ENCODE measurements at regions not wholly inside any gene's neighbourhood (a gene's known extent, or its start where the extent isn't known, plus 50 kb on each side); places are given as distances from the start of the nearest gene placed in this dataset.
"Not testable (repeated sequence)": the region's sequence is repeated elsewhere in the genome, so short reads cannot be mapped to it uniquely, and the experiment has no call there.

DNA sequence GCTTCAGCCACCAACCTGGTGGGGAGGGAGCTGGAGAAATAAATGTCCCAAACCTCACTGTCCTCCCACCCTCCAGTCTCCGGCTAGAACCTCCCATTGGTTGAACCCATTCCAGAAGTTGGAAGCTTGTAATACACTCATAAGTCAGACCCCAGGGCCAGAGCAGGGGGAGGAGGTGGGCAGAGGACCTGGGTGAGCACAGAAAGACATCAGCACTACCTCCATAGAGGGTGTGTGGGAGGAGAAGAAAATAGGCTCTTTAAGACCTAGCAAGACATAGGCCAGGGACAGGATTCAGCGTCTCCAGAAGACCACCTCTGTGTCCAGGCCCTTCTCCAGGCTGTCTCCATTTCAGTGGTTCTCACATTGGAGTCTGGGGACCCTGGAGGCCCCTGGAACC is 73.3 kb upstream of the TOP1 start:
- no peak for DNase-seq (ENCODE audit: low read depth in 1 of 2, low spot score in 1 of 2)

DNA sequence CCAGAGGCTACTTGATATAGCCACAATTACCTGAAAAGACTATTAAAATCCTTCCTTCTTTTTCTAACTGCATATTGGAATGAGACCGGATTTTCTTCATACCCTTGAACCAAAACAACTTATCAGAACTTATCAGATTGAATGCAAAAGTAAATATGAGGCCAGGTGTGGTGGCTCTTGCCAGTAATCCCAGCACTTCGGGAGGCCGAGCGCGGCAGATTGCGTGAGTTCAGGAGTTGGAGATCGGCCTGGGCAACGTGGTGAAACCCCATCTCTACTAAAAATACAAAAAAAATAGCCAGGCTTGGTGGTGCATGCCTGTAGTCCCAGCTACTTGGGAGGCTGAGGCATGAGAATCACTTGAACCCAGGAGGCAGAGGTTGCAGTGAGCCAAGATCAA is 72.8 kb upstream of the TOP1 start:
- DNase-seq (ENCODE audit: low read depth in 1 of 2, low spot score in 1 of 2) = not testable (repeated sequence)

GRCh38 chr20:40956542-40957264 is 71.9 kb upstream of the TOP1 start:
- no peak for DNase-seq (ENCODE audit: low read depth in 1 of 2, low spot score in 1 of 2)

GRCh38 chr20:40957265-40957760 is 71.3 kb upstream of the TOP1 start:
- DNase-seq (ENCODE audit: low read depth in 1 of 2, low spot score in 1 of 2) = no peak

DNA sequence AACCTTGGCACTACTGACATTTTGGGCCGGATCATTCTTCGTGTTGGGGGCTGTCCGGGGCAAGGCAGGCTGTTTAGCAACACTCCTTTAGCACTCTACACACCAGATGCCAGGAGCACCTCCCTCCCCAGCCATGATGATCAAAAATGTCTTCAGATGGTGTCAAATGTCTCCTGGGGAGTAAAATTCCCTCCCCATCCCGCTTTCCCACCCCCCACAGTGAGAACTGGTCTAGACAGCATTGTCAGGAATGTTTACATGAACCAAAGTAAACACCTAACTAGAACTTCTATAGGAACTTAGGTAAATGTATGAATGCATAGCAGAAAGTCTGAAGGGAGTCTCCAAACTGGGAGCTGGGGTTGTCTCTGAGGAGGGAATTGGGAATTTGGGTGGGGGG is 70.0 kb upstream of the TOP1 start:
- no peak for DNase-seq (ENCODE audit: low read depth in 1 of 2, low spot score in 1 of 2)

- no peak for DNase-seq (ENCODE audit: low read depth in 1 of 2, low spot score in 1 of 2)
Measured at GRCh38 chr20:40959325-40960092, 69.1 kb upstream of the TOP1 start.

DNA sequence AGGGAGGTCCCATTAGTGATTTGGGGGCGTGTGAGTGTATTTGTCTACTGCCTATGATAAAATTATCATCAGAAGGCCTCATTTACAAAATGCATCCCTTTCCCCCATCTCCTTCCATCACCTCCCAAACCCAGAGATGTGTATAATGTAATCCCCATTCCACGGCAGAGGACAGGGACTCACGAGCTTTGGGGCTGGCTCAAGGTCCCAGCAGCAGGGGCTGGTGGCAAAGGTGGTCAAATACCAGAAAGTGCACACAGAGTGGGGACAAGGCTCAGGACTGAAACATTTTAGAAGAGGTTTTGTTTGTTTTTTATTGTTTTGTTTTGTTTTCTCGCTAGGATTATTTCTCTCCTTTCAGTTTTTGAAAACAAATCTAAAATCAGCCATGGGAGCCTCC is 68.5 kb upstream of the TOP1 start:
- DNase-seq (ENCODE audit: low read depth in 1 of 2, low spot score in 1 of 2) = no peak

DNA sequence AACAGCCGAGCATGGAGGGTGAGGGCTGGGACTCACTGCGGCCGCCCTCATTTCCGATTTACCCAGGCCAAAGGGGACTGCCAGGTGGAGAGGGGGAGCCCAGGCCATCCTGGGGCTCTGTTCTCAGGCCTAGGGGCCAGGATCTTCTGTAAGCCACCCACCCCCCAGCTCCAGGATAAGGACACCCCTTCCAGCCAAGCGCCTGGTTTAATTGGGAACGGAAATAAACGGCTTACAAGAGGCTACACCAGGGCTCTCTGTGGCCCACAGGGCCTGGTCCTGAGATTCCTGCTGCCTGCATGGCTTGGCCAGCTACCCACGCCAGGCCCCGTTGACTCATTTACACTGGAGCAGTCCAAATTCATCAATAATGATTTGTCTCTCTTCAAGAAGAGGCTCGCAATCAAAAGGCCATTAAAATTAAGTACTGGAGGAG is 68.1 kb upstream of the TOP1 start:
- DNase-seq (ENCODE audit: low read depth in 1 of 2, low spot score in 1 of 2) = no peak

GRCh38 chr20:40961176-40961575 is 67.4 kb upstream of the TOP1 start:
- no peak for DNase-seq (ENCODE audit: low read depth in 1 of 2, low spot score in 1 of 2)

GRCh38 chr20:40961686-40962640 is 66.7 kb upstream of the TOP1 start:
- DNase-seq (ENCODE audit: low read depth in 1 of 2, low spot score in 1 of 2) = no peak

- peak; percentile 48 to 56 for DNase-seq (ENCODE audit: low read depth in 1 of 2, low spot score in 1 of 2)
Measured at GRCh38 chr20:40962733-40963504, 65.7 kb upstream of the TOP1 start.

DNA sequence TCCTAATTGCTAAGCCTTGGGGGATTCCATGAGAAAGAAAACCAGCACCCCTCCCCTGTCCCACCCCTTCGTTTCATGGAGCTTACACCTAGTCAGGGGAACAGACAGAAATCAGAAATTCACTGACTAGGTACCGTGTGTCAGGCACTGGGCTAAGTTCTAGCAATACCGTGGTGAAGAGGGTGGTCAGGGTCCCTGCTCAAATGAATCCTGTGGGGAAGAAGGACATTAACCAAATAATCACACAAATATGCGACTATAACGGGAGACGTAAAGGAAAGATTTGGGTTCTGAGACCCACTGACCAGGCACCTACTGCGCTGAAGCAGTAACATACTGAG is 65.1 kb upstream of the TOP1 start:
- DNase-seq (ENCODE audit: low read depth in 1 of 2, low spot score in 1 of 2) = no peak

GRCh38 chr20:40965671-40966070 is 63.0 kb upstream of the TOP1 start:
- DNase-seq (ENCODE audit: low read depth in 1 of 2, low spot score in 1 of 2) = no peak

DNA sequence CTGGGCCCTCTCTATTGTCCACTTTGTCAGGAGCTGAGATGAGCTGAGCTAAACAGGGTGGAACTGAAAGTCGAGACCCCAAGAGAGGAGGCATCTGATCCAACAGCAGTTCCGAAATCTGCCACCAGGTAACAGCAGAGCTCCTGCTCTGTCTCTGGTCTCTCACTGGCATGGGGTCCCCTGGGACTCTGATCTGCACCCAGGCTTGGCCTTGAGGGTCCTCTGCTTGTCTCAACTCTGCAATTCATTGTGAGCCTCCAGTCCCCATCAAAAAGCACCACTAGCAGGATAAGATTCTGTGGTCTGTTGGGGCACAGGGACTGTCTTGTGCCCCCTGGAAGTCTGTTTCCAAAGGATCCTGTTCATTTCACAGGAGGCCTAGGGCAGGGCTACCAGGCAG is 62.5 kb upstream of the TOP1 start:
- no peak for DNase-seq (ENCODE audit: low read depth in 1 of 2, low spot score in 1 of 2)

- no peak for DNase-seq (ENCODE audit: low read depth in 1 of 2, low spot score in 1 of 2)
Measured at GRCh38 chr20:40966516-40967185, 62.0 kb upstream of the TOP1 start.

GRCh38 chr20:40967700-40968099 is 60.9 kb upstream of the TOP1 start:
- DNase-seq (ENCODE audit: low read depth in 1 of 2, low spot score in 1 of 2) = no peak

- DNase-seq (ENCODE audit: low read depth in 1 of 2, low spot score in 1 of 2) = peak; percentile 68 to 84
Measured at GRCh38 chr20:40968816-40969562, 59.6 kb upstream of the TOP1 start.

DNA sequence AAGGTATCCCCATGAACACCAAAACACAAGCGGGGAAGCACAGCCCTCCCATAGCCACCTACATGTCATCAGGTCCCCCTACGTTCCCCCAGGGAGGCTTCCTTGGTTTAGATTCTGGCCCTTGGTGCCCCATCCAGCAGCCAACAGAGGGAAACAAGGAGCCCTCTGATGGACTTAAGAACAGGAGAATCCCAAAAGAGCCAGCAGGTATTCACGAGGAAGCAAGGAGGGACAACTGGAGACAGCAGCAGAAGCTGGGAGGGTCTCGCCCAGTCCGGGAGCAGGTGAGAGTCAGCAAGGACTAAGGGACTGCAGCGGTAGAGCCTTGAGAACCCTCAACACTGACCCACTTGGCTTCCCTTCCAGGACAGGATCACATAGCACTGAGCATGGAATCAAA is 58.4 kb upstream of the TOP1 start:
- DNase-seq (ENCODE audit: low read depth in 1 of 2, low spot score in 1 of 2) = no peak

- no peak for DNase-seq (ENCODE audit: low read depth in 1 of 2, low spot score in 1 of 2)
Measured at GRCh38 chr20:40977218-40977617, 51.4 kb upstream of the TOP1 start.
